Right atrium auricular region (tissue), 2 donors: ENCODE measurements at regions not wholly inside any gene's neighbourhood (a gene's known extent, or its start where the extent isn't known, plus 50 kb on each side); places are given as distances from the start of the nearest gene placed in this dataset.

ENCODE experiments used
- DNase-seq: peaks from one replicate; pipeline ENCODE4 v3.0.0-alpha.2; 2019; ENCODE audit warnings: low spot score
- H3K27ac ChIP-seq, 2 donors: fragments of 200-600 bp; sonication (generic); 1 replicate in 1 of 2; 2 replicates in 1 of 2; pipeline ENCODE4 v1.5.1; 2016 to 2019
- H3K27me3 ChIP-seq, 2 donors: fragments of 200-600 bp; sonication (generic); one replicate each; pipeline versions ENCODE4 v1.5.1 to v1.6.0; 2017 to 2019
- H3K36me3 ChIP-seq: fragments of 200-600 bp; sonication (generic); one replicate; pipeline ENCODE4 v1.5.1; 2016
- H3K4me1 ChIP-seq, 2 donors: fragments of 200-600 bp; sonication (generic); one replicate each; pipeline versions ENCODE4 v1.5.1 to v1.6.0; 2017 to 2019
- H3K4me3 ChIP-seq, 2 donors: fragments of 200-600 bp; sonication (generic); 1 replicate in 1 of 2; 2 replicates in 1 of 2; pipeline ENCODE4 v1.5.1; 2017 to 2019; ENCODE audit warnings: mild to moderate bottlenecking in 1 of 2, moderate library complexity in 1 of 2
- H3K9me3 ChIP-seq, 2 donors: fragments of 200-600 bp; sonication (generic); one replicate each; pipeline ENCODE4 v1.5.1; 2019
- TF ChIP-seq, protein P1 (sequence below), 2 donors: fragments of 200-600 bp; sonication (generic); IDR thresholded peaks; one replicate each; pipeline ENCODE4 v1.5.1; 2019; ENCODE audit warnings: antibody characterized with exemption in 2 of 2

DNA sequence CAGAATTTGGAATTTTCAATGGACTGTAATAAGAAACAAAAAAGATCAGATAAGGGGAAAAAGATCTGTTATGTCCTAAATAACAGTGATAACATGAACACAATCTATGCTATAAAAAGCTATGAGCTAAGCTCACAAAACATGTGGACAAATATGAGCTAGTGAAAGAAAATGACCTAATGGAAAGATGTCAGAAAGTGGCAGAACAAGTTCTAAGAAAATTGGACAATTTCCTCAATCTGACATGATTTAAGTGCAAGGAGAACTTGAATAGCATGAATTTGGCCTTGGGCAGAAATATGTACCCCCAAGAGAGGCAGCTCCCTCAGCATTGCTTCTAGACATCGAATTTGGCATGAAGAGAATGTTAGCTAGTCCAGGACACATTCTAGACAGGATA, 212.0 kb upstream of the PGR start:
- H3K27me3 ChIP-seq = no peaks in the 10 kb centered on the region
- H3K4me3 ChIP-seq = no peak overlapping the region
- H3K4me1 ChIP-seq = no peaks in the 10 kb centered on the region
- TF ChIP-seq, protein P1, sequence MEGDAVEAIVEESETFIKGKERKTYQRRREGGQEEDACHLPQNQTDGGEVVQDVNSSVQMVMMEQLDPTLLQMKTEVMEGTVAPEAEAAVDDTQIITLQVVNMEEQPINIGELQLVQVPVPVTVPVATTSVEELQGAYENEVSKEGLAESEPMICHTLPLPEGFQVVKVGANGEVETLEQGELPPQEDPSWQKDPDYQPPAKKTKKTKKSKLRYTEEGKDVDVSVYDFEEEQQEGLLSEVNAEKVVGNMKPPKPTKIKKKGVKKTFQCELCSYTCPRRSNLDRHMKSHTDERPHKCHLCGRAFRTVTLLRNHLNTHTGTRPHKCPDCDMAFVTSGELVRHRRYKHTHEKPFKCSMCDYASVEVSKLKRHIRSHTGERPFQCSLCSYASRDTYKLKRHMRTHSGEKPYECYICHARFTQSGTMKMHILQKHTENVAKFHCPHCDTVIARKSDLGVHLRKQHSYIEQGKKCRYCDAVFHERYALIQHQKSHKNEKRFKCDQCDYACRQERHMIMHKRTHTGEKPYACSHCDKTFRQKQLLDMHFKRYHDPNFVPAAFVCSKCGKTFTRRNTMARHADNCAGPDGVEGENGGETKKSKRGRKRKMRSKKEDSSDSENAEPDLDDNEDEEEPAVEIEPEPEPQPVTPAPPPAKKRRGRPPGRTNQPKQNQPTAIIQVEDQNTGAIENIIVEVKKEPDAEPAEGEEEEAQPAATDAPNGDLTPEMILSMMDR (IDR thresholded peaks at IDR 0.05) = no peak
- no peak for DNase-seq
- no peaks in the 10 kb centered on the region for H3K36me3 ChIP-seq
- no peak overlapping the region for H3K27ac ChIP-seq
- H3K9me3 ChIP-seq = no peaks in the 10 kb centered on the region

DNA sequence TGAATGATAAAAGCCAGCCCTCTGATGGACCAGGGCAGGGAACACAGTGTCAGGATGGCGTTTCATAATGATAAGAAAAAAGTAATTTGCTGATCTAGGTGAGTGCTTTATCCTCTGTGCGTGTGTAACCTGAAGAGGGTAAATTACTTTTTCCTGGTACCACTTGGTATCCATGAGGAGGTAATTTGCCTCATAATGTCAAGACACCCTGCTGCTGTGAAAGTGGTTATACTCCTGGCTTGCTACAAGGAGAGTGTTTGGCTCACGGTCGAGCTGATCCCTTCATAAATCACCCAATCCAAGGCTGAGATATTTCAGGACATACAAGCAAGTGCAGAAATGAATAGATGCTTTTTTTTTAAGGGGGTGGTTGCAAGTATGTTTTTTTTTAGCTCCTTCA, 207.2 kb upstream of the PGR start:
- TF ChIP-seq, protein P1 (IDR thresholded peaks at IDR 0.05) = no peak
- Histone ChIP-seq H3K27me3 (no peaks in the 10 kb centered on the region), H3K4me1 (no peaks in the 10 kb centered on the region), H3K27ac (no peak overlapping the region), H3K36me3 (no peaks in the 10 kb centered on the region), H3K4me3 (no peak overlapping the region), H3K9me3 (no peaks in the 10 kb centered on the region)
- no peak for DNase-seq

DNA sequence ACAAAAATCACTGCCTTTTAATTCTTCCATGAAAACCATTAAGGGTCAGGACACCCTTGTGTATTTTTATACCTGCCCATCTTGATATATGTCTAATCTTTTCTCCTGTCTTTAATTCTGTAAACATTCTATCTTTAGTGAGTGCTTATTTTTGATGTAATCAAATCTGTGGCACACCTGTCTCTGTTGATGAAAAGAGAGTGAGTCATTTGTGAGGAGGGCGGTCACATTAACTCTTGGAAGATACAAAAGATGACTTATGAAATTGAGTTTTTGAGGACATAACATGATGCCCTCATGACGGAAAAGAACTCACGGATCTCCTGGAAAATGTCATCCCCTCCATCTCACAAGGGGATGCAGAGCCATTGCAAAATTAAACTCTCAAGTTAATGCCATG, 206.5 kb upstream of the PGR start:
- Histone ChIP-seq H3K36me3 (no peaks in the 10 kb centered on the region), H3K27ac (no peak overlapping the region), H3K4me1 (no peaks in the 10 kb centered on the region), H3K9me3 (no peaks in the 10 kb centered on the region), H3K27me3 (no peaks in the 10 kb centered on the region), H3K4me3 (no peak overlapping the region)
- TF ChIP-seq, protein P1 (IDR thresholded peaks at IDR 0.05) = no peak
- DNase-seq = no peak

DNA sequence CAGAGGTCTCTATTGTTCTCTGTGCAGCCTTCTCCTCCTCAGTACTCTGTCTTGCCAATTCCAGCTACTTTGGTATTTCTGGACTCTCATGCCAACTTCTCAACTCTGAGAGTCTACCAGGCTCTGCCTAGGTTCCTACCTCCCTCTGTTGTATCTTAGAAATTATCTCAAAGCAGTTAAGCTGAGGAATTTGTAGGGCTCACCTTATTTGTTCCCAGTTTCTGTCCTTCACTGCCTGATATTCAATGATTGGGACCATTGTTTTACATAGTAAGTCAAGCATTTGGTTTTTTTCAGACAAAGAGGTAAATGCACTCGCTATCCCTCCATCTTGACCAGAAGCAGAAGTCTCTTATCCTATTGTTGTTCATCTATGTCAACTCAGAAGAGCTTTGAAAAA, 205.0 kb upstream of the PGR start:
- no peak overlapping the region for H3K27ac ChIP-seq
- TF ChIP-seq, protein P1 (IDR thresholded peaks at IDR 0.05) = no peak

DNA sequence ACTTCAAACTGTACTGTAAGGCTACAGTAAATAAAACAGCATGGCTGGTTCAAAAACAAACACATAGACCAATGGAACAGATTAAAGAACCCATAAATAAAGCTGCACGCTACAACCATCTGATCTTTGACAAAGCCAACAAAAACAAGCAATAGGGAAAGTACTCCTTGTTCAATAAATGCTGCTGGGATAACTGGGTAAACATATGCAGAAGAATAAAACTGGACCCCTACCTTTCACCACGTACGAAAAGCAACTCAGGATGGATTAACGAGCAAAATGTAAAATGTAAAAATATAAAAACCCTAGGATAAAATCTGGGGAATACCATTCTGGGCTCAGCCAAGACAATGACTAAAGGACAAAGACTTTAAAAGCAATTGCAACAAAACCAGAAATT, 201.8 kb upstream of the PGR start:
- TF ChIP-seq, protein P1 (IDR thresholded peaks at IDR 0.05) = no peak
- H3K27ac ChIP-seq = no peak overlapping the region
- H3K4me3 ChIP-seq = no peak overlapping the region
- no peaks in the 10 kb centered on the region for H3K9me3 ChIP-seq
- no peaks in the 10 kb centered on the region for H3K27me3 ChIP-seq
- H3K4me1 ChIP-seq = no peaks in the 10 kb centered on the region
- no peaks in the 10 kb centered on the region for H3K36me3 ChIP-seq
- DNase-seq = no peak

More for the DNA sequence above, 205.0 kb upstream of the PGR start:
- H3K36me3 ChIP-seq = no peaks in the 10 kb centered on the region
- H3K9me3 ChIP-seq = no peaks in the 10 kb centered on the region
- H3K4me3 ChIP-seq = no peak overlapping the region
- H3K4me1 ChIP-seq = no peaks in the 10 kb centered on the region
- no peak for DNase-seq
- H3K27me3 ChIP-seq = no peaks in the 10 kb centered on the region

DNA sequence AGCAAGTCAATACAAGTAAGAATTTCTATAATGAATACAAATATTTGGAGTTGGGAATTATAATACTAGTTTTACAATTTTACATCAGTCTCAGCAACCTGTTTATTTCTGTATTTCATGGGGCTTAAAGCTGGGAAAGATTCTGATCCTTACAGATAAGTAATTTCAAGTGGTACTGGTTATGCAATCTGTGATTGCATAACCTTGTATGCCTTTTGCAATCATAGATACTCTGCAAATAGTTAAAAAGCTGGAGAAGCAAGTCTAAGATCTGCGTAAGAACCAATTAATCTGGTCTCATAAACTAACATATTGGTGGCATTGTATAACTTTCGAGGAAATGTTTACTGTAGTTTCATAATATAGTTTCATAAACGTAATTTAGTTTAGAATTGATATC, 198.3 kb upstream of the PGR start:
- no peaks in the 10 kb centered on the region for H3K36me3 ChIP-seq
- H3K4me3 ChIP-seq = no peak overlapping the region
- H3K27ac ChIP-seq = no peak overlapping the region
- no peak for DNase-seq
- H3K9me3 ChIP-seq = no peaks in the 10 kb centered on the region
- TF ChIP-seq, protein P1 (IDR thresholded peaks at IDR 0.05) = no peak
- H3K4me1 ChIP-seq = no peaks in the 10 kb centered on the region
- no peaks in the 10 kb centered on the region for H3K27me3 ChIP-seq
